GDM1 (cell line): ENCODE measurements at regions not wholly inside any gene's neighbourhood (a gene's known extent, or its start where the extent isn't known, plus 50 kb on each side); places are given as distances from the start of the nearest gene placed in this dataset.

Source experiments
- DNase-seq: peaks from one replicate; lab custom pipeline; 2025; lab: John Stamatoyannopoulos, UW

DNA sequence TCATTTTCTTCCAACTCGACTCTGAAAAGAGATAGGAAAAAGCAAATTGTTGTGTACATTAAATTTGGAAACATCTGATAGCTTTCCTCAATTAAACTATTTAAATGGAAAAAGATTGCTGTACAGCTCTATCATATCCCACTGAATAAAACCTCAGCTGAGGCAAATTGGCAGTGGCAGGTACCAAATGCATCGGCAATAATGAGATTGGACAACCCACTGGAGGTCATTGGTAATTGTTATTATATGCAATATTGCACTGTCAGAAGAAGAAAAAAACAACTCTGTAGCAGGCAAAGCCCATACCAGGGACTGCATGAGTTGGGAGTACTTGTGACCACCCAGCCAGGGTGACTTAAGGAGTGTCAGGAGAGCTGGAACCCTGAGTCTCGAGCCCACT lies 291.6 kb upstream of the SKOR2 start:
- DNase-seq, result no peak

GRCh38 chr18:47542551-47542950 lies 291.1 kb upstream of the SKOR2 start:
- DNase-seq, result no peak

- no peak for DNase-seq
These were observed 280.3 kb upstream of the SKOR2 start for GRCh38 chr18:47531717-47532116.

DNA sequence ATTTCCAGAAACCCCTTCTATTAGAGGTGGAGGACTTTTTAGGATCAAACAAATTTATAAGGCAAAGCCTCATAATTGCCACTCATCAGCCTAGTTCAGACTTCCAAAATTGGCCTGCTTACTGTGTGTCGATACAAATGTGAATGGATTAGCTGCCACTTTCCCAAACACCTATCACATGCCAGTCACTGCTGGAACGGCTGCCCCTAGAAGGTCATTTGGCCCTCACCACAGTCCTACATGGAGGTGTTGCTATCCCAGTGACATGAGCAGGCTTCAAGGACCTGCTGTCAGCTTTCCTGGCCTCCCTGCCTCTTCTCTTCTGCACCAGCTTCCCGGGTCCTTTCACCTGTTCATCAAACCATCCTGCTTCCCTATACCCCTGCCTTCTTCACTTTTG lies 279.2 kb upstream of the SKOR2 start:
- DNase-seq, result no peak

DNA sequence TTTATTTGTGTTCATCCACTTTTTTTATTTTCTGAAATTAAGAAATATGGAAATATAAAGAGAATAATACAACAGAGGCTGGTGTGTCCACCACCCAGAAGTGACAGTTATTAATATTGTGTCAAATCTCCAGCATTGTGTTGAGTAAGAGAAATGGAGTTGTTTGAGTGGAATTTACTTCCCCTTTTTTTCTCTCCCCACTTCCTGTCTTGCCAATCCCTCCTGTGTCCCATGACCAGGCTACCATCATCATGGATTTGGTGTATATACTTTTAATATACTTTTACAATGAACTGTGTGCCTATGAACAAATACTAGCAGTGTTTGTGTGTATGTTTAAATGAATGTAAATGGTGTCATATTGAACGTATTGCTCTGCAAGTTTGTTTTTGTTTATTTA lies 276.9 kb upstream of the SKOR2 start:
- DNase-seq, result no peak

GRCh38 chr18:47526147-47526546 lies 274.7 kb upstream of the SKOR2 start:
- DNase-seq, result no peak

DNA sequence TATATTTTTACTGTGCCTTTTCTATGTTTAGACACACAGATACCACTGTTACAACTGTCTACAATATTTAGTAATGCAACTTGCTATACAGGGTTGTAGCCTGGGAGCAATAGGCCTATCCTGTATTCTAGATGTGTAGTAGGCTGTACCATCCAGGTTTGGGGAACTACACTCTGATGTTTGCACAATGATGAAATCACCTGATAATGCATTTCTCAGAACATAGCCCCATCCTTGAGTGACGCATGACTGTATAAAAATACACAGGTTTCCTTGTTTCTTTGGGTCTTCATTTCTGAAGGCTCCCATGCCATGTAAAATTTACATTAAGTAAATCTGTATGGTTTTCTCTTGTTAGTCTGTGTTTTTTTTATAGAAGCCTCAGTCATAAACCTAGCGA lies 270.9 kb upstream of the SKOR2 start:
- no peak for DNase-seq

DNA sequence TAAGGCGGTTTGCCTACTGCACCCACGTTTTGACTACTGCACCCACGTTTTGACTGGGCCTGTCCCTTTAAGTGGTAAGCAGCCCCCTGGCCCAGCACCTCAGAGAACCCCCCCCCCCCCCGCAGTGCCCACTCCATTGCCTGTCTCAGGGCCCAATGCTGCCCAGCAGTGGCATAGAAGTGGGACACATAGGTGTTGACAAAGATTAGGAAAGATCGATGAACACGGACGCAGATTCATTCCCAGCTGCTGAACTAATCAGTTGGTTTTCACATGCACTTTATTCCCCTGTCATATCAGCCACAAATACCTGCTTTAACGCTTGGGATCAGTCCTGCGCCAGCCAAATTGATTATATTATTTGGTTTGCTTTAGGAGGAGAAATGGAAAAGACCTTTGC lies 268.8 kb upstream of the SKOR2 start:
- no peak for DNase-seq

DNA sequence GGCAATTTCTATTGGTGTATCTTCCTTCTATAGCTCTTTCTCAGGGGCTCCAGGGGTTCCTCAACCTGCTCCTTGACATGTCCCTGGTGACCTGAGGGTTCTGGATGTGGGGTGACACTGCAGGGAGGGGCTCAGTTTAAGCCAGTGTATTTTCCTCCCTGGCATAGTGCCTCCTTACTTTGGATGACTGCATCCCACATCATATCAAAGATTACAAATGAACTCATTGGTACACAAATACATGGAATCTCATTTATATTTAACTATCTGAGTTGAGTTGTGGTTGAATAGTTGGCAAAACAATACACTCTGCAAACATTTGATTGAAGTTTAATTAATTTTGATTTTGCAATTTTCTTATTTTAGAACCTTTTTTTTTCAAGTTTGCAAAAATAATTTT lies 268.2 kb upstream of the SKOR2 start:
- DNase-seq, result no peak

DNA sequence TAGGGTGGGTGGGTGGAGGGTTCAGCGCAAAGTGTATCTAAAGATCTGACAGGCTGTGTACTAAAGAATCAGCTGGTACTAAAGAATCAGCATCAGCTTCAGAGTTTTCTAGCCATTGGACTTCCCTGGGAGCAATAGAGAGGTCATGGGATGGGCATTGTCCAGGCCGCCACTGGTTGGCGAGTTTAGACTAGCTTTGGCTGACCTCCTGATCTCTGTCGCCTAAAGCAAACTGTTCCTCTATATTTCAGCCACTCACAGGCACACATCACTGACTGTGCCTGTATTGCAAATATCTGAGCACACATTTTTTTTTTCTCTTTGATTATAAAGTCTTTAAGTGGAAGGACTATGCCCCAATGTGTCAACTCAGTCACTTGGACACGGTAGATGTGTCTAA lies 267.8 kb upstream of the SKOR2 start:
- no peak for DNase-seq

DNA sequence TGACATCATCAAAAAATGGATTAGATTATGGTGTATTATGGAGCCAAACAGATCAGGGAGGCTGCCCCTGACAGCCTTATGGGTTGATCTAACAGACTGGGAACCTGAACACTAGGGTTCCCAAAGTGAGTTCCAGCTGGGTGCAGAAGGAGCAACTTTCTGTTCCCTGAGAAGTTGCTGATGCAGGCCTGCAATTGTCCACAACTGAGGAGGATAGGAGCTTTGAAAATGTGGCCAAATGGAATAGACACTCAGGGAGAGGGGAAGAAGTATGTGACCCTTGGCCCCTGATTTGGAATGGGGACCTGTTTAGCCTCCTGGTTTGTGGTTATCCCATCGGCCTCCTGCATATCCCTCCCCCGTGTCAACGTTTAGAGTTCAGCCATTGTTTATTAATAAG lies 262.2 kb upstream of the SKOR2 start:
- no peak for DNase-seq

DNA sequence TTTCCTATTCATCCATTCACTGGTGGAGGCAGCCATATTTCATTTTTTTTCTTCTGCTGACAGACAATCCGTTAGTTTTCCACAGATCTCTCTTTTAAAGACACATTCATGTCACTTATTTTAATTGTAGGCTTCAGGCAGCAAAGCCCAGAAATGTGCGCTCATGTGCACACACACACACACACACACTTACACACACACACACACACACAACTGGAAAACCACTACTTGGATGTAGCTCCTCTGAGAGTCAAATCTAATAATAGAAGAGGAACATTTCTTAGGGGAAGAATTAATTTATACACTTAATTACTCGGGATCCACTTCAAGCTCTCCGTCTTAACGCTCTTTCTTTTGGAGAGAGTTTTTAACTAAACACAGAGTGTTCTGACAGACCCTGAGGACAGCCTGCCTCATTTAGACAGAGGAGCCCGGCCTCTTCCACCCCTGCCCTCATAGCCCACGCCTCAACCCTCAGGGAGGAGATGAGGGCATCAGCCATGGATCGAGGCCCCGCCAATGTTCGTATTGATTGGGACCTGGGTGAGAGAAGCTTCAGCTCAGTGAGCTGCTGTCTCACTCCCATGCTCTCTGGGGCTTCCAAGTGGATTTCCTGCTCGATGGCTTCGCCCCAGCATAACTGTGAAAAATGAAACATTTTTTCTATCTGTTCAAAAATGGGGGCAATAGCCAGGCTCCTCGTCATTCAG lies 261.4 kb upstream of the SKOR2 start:
- DNase-seq, result no peak

- no peak for DNase-seq
These were observed 260.6 kb upstream of the SKOR2 start for GRCh38 chr18:47512056-47512455.

DNA sequence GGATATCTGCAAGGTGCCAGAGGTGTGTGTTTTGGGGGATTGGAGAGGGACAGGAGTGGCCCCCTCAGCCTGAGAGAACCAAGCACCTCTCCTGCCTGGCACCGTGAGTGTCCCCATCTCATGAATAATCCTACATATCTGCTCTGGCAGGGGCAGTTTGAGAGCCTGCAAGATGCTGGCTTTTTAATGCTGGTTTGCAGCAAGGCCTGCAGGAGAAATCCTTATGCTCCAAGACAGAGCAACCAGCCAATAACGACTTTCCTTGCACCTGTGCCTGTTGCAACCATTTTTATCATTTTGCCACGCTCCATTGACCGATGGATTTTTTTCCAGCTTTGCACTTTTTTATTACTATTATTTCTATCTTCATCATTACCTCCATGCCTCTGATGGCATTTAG lies 259.4 kb upstream of the SKOR2 start:
- no peak for DNase-seq

GRCh38 chr18:47507651-47508050 lies 256.2 kb upstream of the SKOR2 start:
- no peak for DNase-seq

DNA sequence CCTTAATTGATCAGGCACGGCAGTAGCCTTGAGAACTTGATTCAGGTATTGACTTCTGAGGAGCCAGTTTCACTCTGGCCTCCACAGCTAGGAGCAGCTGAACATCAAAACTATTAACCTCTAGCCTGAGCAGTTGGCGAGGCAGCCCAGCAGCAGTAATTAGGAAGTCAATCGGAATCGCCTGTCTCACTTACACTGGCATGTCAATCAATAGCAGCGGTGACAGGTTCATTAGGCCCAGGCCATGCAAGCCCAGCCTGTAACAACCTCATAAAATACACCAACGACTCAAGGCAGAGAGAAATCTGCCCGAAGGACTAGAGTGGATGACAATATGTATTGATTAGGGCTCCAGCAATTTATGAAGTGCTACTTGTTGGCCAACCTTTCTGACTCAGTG lies 255.4 kb upstream of the SKOR2 start:
- no peak for DNase-seq

- DNase-seq, result no peak
These were observed 250.5 kb upstream of the SKOR2 start for GRCh38 chr18:47501946-47502345.

DNA sequence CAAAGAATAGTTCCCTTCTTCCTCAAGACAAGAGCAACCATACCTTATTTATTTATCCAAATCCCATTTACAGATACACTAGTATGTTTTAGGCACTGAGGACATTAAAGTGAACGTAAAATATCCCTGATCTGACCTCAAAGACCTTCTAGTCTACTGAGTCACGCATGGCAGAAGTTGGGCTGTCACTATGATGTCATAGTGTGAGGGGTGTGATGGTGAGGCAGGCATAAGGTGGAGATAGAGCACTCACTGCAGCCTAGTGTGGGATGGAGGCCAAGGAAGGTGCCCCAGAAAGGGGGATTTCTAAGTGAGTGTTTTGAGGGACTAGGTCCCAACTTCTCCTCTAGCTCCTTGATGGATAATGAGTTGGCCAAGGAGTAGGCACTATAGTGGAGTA lies 249.5 kb upstream of the SKOR2 start:
- no peak for DNase-seq

DNA sequence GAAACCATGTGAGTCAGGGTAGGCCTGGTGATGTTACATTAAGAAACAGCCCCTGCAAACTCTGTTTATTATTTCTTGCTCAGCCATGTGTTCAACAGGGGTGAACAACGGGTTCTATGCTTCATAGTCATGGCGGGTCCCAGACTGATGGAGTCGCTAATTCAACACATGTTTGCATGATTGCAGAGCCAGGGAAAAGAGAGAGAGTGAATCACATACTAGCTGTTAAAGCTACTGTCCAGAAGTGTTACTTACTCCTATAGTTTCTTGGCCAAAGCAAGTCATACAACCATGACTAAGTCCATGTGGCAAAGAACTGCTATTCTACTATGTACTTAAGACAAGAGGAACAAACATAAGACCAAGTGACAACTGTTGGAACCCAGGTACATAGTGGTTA lies 241.2 kb upstream of the SKOR2 start:
- DNase-seq, result no peak

DNA sequence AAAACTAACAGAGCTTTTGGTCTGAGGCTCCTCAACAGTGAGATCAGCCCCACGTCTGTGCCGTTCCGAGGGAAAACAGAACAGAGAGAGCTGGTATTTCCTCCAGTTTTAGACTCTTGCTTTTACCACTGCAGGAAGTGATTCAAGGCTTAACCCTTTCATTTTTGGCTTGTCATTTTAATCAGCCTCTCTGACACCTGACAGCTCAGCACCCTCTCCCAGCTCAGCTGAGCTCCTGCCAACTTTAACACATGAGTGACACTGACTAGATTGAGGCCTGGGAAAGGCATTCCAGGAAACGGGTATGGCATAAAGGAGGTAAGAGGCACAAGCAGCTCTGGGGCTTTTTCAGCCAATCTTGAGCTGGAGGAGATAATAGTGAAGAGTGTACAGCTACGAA lies 239.4 kb upstream of the SKOR2 start:
- no peak for DNase-seq

DNA sequence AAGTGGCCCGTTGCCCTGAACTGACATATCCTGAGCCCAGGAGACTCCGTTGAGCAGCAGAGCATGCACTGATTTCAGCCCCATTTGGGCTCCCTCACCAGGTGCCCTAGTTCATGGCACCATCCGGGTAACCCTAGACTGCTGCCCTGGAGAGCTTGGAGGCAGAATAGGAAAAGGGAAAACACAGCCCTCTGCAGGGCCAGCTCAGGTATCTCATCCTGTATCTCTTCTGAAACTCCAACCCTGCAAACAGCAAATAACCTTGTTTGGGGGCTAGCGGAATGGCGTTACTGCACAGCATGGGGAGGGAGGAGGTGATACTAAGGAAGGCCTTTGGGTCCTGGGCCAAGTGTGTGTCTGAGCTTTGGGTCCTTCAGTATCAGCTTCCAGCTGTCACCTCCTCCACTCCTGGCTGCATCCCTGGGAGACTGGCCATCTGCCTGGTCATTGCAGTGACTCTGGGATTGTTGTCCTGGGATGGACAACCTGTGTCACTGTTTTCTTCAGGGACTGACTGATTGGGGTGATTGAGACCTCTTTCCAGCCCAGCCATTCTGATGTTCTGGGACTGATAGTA lies 233.8 kb upstream of the SKOR2 start:
- no peak for DNase-seq

DNA sequence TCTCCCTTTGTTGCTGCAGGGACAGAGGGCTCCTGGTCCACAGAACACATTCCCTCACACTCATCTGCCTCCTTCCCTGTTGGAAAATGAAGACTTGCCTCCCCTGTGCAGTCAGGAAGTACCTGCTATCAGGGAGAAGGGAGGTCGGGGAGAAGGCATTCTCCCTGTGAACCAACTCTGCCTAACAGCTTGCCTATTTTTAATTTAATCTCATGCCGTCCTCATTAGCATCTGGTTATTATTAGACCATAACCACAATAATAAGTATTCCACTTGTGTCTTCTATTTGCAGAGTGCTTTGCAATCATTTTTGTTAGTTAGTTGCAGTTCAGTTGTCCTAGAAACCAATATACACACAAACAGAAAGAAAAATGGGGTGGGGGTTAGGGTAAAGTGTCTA lies 232.6 kb upstream of the SKOR2 start:
- DNase-seq, result no peak

DNA sequence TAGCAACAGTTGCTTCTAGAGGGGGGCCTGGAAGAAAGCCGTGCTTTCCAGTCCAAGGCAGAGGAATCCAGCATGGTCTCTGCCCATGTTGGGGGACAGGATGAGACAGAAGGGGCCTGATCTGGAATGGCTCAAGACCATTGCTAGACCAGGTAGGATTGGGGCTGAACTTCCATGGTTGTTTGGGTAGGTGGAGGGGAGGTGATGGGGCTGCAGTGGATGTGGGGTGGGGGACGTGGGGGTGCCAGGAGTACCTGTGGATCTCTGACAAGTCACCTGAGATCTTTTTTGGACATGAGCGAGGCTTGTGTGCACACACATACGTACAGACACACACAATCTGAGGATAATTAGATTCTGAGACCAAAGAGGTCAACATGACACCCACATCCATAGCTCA lies 228.7 kb upstream of the SKOR2 start:
- DNase-seq, result no peak

GRCh38 chr18:47471784-47472183 lies 220.3 kb upstream of the SKOR2 start:
- DNase-seq, result no peak
